HG03520 (cell line): ENCODE measurements at regions not wholly inside any gene's neighbourhood (a gene's known extent, or its start where the extent isn't known, plus 50 kb on each side); places are given as distances from the start of the nearest gene placed in this dataset.

Experiments
- ATAC-seq: cut with Tn5 transposase; IDR thresholded peaks from one replicate; pipeline ENCODE4 v1.9.1; 2021; ENCODE audit warnings: mild to moderate bottlenecking, moderate library complexity; ENCODE audit not compliant: unreplicated experiment

GRCh38 chr12:44961887-44962286 lies 85.8 kb upstream of the NELL2 start:
- ATAC-seq = no peak

GRCh38 chr12:44960856-44961255 lies 84.7 kb upstream of the NELL2 start:
- ATAC-seq = no peak

- ATAC-seq = no peak
Measured at GRCh38 chr12:44960423-44960822, 84.3 kb upstream of the NELL2 start.

GRCh38 chr12:44947163-44947562 lies 71.0 kb upstream of the NELL2 start:
- no peak for ATAC-seq

- no peak for ATAC-seq
Measured at GRCh38 chr12:44942714-44943113, 66.6 kb upstream of the NELL2 start.

- ATAC-seq = peak; percentile 63
Measured at GRCh38 chr12:44930972-44931600, 55.0 kb upstream of the NELL2 start.

- ATAC-seq = no peak
Measured at GRCh38 chr12:44929236-44929885, 53.2 kb upstream of the NELL2 start.
